ENCODE measurements at regions not wholly inside any gene's neighbourhood (a gene's known extent, or its start where the extent isn't known, plus 50 kb on each side); places are given as distances from the start of the nearest gene placed in this dataset.

DNA sequence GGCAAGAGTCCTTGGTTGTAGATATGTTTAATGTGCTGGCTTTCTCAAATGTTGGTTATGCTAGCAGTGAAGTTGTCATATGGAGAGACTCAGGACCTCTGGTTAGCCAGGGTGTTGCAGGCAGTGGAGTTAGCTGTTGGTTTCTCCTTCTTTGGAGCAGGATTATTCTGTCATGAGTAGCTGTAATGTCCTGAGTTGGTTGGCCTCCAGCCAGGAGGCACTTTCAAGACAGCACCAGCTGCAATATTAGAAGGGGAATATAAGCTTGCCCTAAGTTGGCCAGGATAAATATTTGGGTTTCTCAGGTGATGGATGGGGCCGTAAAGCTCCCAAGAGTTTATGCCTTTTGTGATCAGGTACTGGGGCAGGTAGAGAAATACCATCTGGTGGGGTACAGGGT, 65.5 kb downstream of the MSTN start:
- Mint-ChIP-seq H3K4me3 (no peak overlapping the region), H3K27me3 (ENCODE audit: low read depth in 3 of 3) (peaks cover 0 to 2% (median 1%) of the 10 kb centered on the region in 3 donors), H3K9me3 (peaks cover under 1 to 38% (median 25%) of the 10 kb centered on the region in 7 donors), H3K4me1 (no peaks in the 10 kb centered on the region), H3K27ac (no peak overlapping the region), H3K36me3 (no peaks in the 10 kb centered on the region)
- Histone ChIP-seq H3K27ac (ENCODE audit: low read depth in 1 of 2, low read length in 2 of 2) (no peak overlapping the region), H3K4me1 (ENCODE audit: control insufficient read depth in 1 of 2, insufficient read depth in 2 of 2, low read length in 2 of 2) (no peaks in the 10 kb centered on the region), H3K4me2 (replicated peaks; ENCODE audit: extremely low read depth, low read length, poor library complexity, severe bottlenecking) (no peak overlapping the region), H3K79me2 (ENCODE audit: insufficient read depth, low read length) (no peaks in the 10 kb centered on the region), H2AFZ (ENCODE audit: insufficient read depth, low read depth, low read length, poor library complexity, severe bottlenecking) (no peak overlapping the region), H3K9me3 (replicated peaks in 1 of 2; ENCODE audit: control insufficient read depth in 1 of 2, insufficient read depth in 1 of 2, low read length in 2 of 2) (peaks cover 8 to 16% of the 10 kb centered on the region in 2 donors), H3K36me3 (replicated peaks in 1 of 2; ENCODE audit: control insufficient read depth in 1 of 2, insufficient read depth in 2 of 2, low read length in 2 of 2) (no peaks in the 10 kb centered on the region), H3K27me3 (ENCODE audit: control insufficient read depth in 2 of 2, insufficient read depth in 2 of 2, low read length in 2 of 2) (no peaks in the 10 kb centered on the region), H3K4me3 (replicated peaks in 1 of 3; ENCODE audit: low read depth in 2 of 3, low read length in 3 of 3) (no peak overlapping the region), H4K20me1 (ENCODE audit: insufficient read depth, low read length) (no peaks in the 10 kb centered on the region), H3K9ac (ENCODE audit: insufficient read depth, low read length, poor library complexity, severe bottlenecking) (no peak overlapping the region)
- TF ChIP-seq, protein P1, sequence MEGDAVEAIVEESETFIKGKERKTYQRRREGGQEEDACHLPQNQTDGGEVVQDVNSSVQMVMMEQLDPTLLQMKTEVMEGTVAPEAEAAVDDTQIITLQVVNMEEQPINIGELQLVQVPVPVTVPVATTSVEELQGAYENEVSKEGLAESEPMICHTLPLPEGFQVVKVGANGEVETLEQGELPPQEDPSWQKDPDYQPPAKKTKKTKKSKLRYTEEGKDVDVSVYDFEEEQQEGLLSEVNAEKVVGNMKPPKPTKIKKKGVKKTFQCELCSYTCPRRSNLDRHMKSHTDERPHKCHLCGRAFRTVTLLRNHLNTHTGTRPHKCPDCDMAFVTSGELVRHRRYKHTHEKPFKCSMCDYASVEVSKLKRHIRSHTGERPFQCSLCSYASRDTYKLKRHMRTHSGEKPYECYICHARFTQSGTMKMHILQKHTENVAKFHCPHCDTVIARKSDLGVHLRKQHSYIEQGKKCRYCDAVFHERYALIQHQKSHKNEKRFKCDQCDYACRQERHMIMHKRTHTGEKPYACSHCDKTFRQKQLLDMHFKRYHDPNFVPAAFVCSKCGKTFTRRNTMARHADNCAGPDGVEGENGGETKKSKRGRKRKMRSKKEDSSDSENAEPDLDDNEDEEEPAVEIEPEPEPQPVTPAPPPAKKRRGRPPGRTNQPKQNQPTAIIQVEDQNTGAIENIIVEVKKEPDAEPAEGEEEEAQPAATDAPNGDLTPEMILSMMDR (IDR thresholded peaks at IDR 0.05), result no peak
- WGBS (ENCODE audit: insufficient coverage), result 83% methylated on average over 1 of the region's 1 CpG
- DNase-seq, result no peak
- intact Hi-C loops (cut with micrococcal nuclease), result no loop called here

DNA sequence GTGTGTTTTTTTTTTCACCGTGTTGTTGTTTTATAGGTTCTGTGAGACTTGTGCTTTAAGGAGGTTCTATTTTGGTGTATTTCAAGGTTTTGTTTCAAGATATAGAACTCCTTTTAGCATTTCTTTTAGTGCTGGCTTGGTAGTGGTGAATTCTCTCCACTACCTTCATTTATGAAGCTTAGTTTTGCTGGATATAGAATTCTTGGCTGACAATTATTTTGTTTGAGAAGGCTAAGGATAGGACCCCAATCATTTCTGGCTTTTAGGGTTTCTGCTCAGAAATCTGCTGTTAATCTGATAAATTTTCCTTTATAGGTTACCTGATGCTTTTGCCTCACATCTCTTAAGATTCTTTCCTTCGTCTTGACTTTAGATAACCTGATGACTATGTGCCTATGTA, 66.8 kb downstream of the MSTN start:
- H3K4me1 Mint-ChIP-seq, result no peaks in the 10 kb centered on the region
- H3K9me3 Mint-ChIP-seq, result peaks cover 2 to 36% (median 25%) of the 10 kb centered on the region in 7 donors
- Histone ChIP-seq H3K4me1 (ENCODE audit: control insufficient read depth in 1 of 2, insufficient read depth in 2 of 2, low read length in 2 of 2) (no peaks in the 10 kb centered on the region), H3K27ac (ENCODE audit: low read depth in 1 of 2, low read length in 2 of 2) (no peak overlapping the region), H3K27me3 (ENCODE audit: control insufficient read depth in 2 of 2, insufficient read depth in 2 of 2, low read length in 2 of 2) (no peaks in the 10 kb centered on the region), H3K79me2 (ENCODE audit: insufficient read depth, low read length) (no peaks in the 10 kb centered on the region), H2AFZ (ENCODE audit: insufficient read depth, low read depth, low read length, poor library complexity, severe bottlenecking) (no peak overlapping the region), H3K36me3 (replicated peaks in 1 of 2; ENCODE audit: control insufficient read depth in 1 of 2, insufficient read depth in 2 of 2, low read length in 2 of 2) (no peaks in the 10 kb centered on the region), H3K9ac (ENCODE audit: insufficient read depth, low read length, poor library complexity, severe bottlenecking) (no peak overlapping the region), H3K9me3 (replicated peaks in 1 of 2; ENCODE audit: control insufficient read depth in 1 of 2, insufficient read depth in 1 of 2, low read length in 2 of 2) (peaks cover 8 to 16% of the 10 kb centered on the region in 2 donors), H4K20me1 (ENCODE audit: insufficient read depth, low read length) (no peaks in the 10 kb centered on the region), H3K4me2 (replicated peaks; ENCODE audit: extremely low read depth, low read length, poor library complexity, severe bottlenecking) (no peak overlapping the region), H3K4me3 (replicated peaks in 1 of 3; ENCODE audit: low read depth in 2 of 3, low read length in 3 of 3) (no peak overlapping the region)
- 90% methylated on average over 2 of the region's 2 CpGs for WGBS (ENCODE audit: insufficient coverage)
- H3K36me3 Mint-ChIP-seq, result no peaks in the 10 kb centered on the region
- no peak for DNase-seq
- H3K4me3 Mint-ChIP-seq, result no peak overlapping the region
- TF ChIP-seq, protein P1 (IDR thresholded peaks at IDR 0.05), result no peak
- no peak overlapping the region for H3K27ac Mint-ChIP-seq
- peaks cover 0 to 2% (median 1%) of the 10 kb centered on the region in 3 donors for H3K27me3 Mint-ChIP-seq (ENCODE audit: low read depth in 3 of 3)
- intact Hi-C loops (cut with micrococcal nuclease), result no loop called here

Data from CD14-positive monocyte (primary cell).